Uterus (tissue), 3 donors: ENCODE measurements at regions not wholly inside any gene's neighbourhood (a gene's known extent, or its start where the extent isn't known, plus 50 kb on each side); places are given as distances from the start of the nearest gene placed in this dataset.

ENCODE experiments used
- DNase-seq, 2 donors: peaks; one replicate each; pipeline ENCODE4 v3.0.0-alpha.2; 2019 to 2020
- H3K27ac ChIP-seq, 2 donors: fragments of 200-600 bp; sonication (generic); 1 replicate in 1 of 2; 2 replicates in 1 of 2; pipeline ENCODE4 v1.5.1; 2016 to 2018
- H3K27me3 ChIP-seq, 2 donors: fragments of 200-600 bp; sonication (generic); one replicate each; pipeline ENCODE4 v1.5.1; 2018 to 2019; ENCODE audit warnings: control low read depth in 1 of 2
- H3K36me3 ChIP-seq, 2 donors: fragments of 200-600 bp; sonication (generic); one replicate each; pipeline ENCODE4 v1.5.1; 2019; ENCODE audit warnings: control low read depth in 1 of 2
- H3K4me1 ChIP-seq, 2 donors: fragments of 200-600 bp; sonication (generic); one replicate each; pipeline ENCODE4 v1.5.1; 2018 to 2019; ENCODE audit warnings: control low read depth in 1 of 2
- H3K4me3 ChIP-seq, 2 donors: fragments of 200-600 bp; sonication (generic); 1 replicate in 1 of 2; 2 replicates in 1 of 2; pipeline ENCODE4 v1.5.1; 2018 to 2019; ENCODE audit warnings: mild to moderate bottlenecking in 1 of 2
- H3K9me3 ChIP-seq, 2 donors: fragments of 200-600 bp; sonication (generic); one replicate each; pipeline ENCODE4 v1.5.1; 2019; ENCODE audit warnings: control low read depth in 1 of 2
- POLR2A ChIP-seq, 2 donors: fragments of 450-650 bp; IDR thresholded peaks; one replicate each; pipeline ENCODE4 v1.6.1; 2016; ENCODE audit warnings: antibody characterized with exemption in 2 of 2, mild to moderate bottlenecking in 1 of 2, moderate library complexity in 1 of 2
- intact Hi-C: fragments of 100-400 bp; cut with DNase I; formaldehyde crosslinking; loops from one replicate; pipeline ENCODE4 v1.15.1; 2023; ENCODE audit warnings: low total_unique reads
- TF ChIP-seq, protein P1 (sequence below), 4 experiments: fragments of 200-600 bp in 2 of 4; fragments of 450-650 bp in 2 of 4; sonication (generic) in 2 of 4; IDR thresholded peaks; one replicate each; pipeline ENCODE4 v1.5.1; 2016 to 2019; ENCODE audit warnings: antibody characterized with exemption in 4 of 4, mild to moderate bottlenecking in 2 of 4, moderate library complexity in 1 of 4
- donor health status: DM: yes; HTN: yes; CAD: no.

DNA sequence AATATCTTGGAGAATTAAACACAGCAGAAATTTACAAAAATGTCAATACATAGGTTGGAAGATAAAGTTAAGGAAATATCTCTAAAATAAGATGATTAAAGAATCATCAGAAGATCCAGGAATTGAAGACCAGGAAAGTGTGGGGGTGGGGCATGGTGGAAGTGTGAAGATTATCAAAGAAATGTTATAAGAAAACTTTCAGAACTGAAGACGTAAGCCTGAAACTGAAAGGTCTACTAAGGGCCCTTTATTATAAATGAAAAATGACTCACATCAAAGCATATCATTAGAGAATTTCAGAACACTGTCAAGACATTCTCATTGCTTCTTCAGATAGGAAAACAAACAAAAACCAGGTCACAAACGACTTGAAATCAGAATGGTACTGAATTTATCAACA, 92.4 kb upstream of the DPT start:
- no peaks in the 10 kb centered on the region for H3K36me3 ChIP-seq
- intact Hi-C loops: no loop called here
- H3K4me1 ChIP-seq: no peaks in the 10 kb centered on the region
- H3K4me3 ChIP-seq: no peak overlapping the region
- no peak for DNase-seq
- no peaks in the 10 kb centered on the region for H3K9me3 ChIP-seq
- H3K27me3 ChIP-seq: no peaks in the 10 kb centered on the region
- TF ChIP-seq POLR2A (IDR thresholded peaks at IDR 0.05): no peak
- TF ChIP-seq, protein P1, sequence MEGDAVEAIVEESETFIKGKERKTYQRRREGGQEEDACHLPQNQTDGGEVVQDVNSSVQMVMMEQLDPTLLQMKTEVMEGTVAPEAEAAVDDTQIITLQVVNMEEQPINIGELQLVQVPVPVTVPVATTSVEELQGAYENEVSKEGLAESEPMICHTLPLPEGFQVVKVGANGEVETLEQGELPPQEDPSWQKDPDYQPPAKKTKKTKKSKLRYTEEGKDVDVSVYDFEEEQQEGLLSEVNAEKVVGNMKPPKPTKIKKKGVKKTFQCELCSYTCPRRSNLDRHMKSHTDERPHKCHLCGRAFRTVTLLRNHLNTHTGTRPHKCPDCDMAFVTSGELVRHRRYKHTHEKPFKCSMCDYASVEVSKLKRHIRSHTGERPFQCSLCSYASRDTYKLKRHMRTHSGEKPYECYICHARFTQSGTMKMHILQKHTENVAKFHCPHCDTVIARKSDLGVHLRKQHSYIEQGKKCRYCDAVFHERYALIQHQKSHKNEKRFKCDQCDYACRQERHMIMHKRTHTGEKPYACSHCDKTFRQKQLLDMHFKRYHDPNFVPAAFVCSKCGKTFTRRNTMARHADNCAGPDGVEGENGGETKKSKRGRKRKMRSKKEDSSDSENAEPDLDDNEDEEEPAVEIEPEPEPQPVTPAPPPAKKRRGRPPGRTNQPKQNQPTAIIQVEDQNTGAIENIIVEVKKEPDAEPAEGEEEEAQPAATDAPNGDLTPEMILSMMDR (IDR thresholded peaks at IDR 0.05): no peak
- H3K27ac ChIP-seq: no peak overlapping the region

GRCh38 chr1:168822911-168823310, 93.9 kb upstream of the DPT start:
- TF ChIP-seq POLR2A (IDR thresholded peaks at IDR 0.05): no peak
- TF ChIP-seq, protein P1 (IDR thresholded peaks at IDR 0.05): no peak
- no peaks in the 10 kb centered on the region for H3K4me1 ChIP-seq
- H3K27me3 ChIP-seq: no peaks in the 10 kb centered on the region
- no peak overlapping the region for H3K4me3 ChIP-seq
- H3K36me3 ChIP-seq: no peaks in the 10 kb centered on the region
- H3K27ac ChIP-seq: no peak overlapping the region
- no peaks in the 10 kb centered on the region for H3K9me3 ChIP-seq
- DNase-seq: no peak
- intact Hi-C loops: no loop called here

GRCh38 chr1:168823988-168824387, 95.0 kb upstream of the DPT start:
- DNase-seq: no peak
- Histone ChIP-seq H3K27me3 (no peaks in the 10 kb centered on the region), H3K4me1 (no peaks in the 10 kb centered on the region), H3K4me3 (no peak overlapping the region), H3K9me3 (no peaks in the 10 kb centered on the region), H3K36me3 (no peaks in the 10 kb centered on the region), H3K27ac (no peak overlapping the region)
- intact Hi-C loops: no loop called here
- TF ChIP-seq, protein P1 (IDR thresholded peaks at IDR 0.05): no peak
- no peak for TF ChIP-seq POLR2A (IDR thresholded peaks at IDR 0.05)

DNA sequence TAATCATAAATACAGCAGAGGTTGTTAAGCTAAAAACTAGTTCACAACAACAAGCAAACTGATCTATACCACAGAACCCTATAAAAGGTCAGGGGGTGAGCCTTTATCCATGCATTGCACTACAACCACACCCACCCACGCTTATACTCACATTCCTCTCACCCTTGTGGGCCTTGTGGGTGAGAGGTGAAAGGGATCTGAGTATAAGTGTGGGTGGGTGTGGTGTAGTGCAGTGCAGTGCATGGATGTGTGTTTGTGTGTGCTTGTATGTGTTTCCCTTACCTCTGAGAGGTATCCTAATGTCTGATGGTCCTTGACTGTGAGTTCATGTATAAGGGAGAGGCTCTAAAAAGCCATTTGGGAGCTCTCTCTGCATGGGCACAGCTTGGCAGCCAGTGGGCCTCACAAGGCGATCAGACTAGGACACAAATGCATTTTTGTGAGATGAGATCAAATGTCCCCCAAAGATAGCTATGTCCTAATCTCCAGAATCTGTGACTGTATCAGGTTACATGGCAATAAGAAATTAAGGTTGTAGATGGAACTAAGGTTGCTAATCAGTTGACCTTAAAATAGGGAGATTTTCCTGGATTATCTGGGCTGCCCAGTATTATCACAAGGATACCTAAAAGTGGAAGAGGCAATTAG, 95.5 kb upstream of the DPT start:
- Histone ChIP-seq H3K4me3 (no peak overlapping the region), H3K9me3 (no peaks in the 10 kb centered on the region)
- intact Hi-C loops: no loop called here

GRCh38 chr1:168825129-168825528, 96.1 kb upstream of the DPT start:
- no peaks in the 10 kb centered on the region for H3K27me3 ChIP-seq
- no peaks in the 10 kb centered on the region for H3K9me3 ChIP-seq
- H3K4me3 ChIP-seq: no peak overlapping the region
- intact Hi-C loops: no loop called here
- H3K36me3 ChIP-seq: no peaks in the 10 kb centered on the region
- no peak overlapping the region for H3K27ac ChIP-seq
- DNase-seq: no peak
- no peaks in the 10 kb centered on the region for H3K4me1 ChIP-seq
- TF ChIP-seq, protein P1 (IDR thresholded peaks at IDR 0.05): no peak
- TF ChIP-seq POLR2A (IDR thresholded peaks at IDR 0.05): no peak

More for the DNA sequence above, 95.5 kb upstream of the DPT start:
- TF ChIP-seq, protein P1 (IDR thresholded peaks at IDR 0.05): no peak
- H3K4me1 ChIP-seq: no peaks in the 10 kb centered on the region
- no peak overlapping the region for H3K27ac ChIP-seq
- no peaks in the 10 kb centered on the region for H3K27me3 ChIP-seq
- H3K36me3 ChIP-seq: no peaks in the 10 kb centered on the region
- no peak for DNase-seq
